DOHH2 (cell line): ENCODE measurements at regions not wholly inside any gene's neighbourhood (a gene's known extent, or its start where the extent isn't known, plus 50 kb on each side); places are given as distances from the start of the nearest gene placed in this dataset.

ENCODE experiments used
- H3F3A ChIP-seq: fragments of 200-600 bp; sonication (generic), shearing (Covaris generic); 2 replicates; pipeline ENCODE4 v1.6.0; 2016; ENCODE audit warnings: antibody characterized with exemption, mild to moderate bottlenecking; ENCODE audit not compliant: control insufficient read depth, insufficient read depth
- H3K27ac ChIP-seq: fragments of 200-600 bp; sonication (generic); 2 replicates; pipeline ENCODE4 v1.5.1; 2014; ENCODE audit warnings: low read depth, mild to moderate bottlenecking, low read length, moderate library complexity
- H3K27me3 ChIP-seq: fragments of 200-600 bp; sonication (generic); 2 replicates; pipeline ENCODE4 v1.6.1; 2014; ENCODE audit warnings: mild to moderate bottlenecking, low read length, mixed read lengths; ENCODE audit not compliant: control insufficient read depth
- H3K36me3 ChIP-seq: fragments of 200-600 bp; sonication (generic); 2 replicates; pipeline ENCODE4 v1.6.1; 2014; ENCODE audit warnings: mild to moderate bottlenecking, low read length, moderate library complexity, mixed read lengths; ENCODE audit not compliant: control insufficient read depth
- H3K4me1 ChIP-seq: fragments of 200-600 bp; sonication (generic); 2 replicates; pipeline ENCODE4 v1.6.1; 2014; ENCODE audit warnings: mild to moderate bottlenecking, low read length, mixed read lengths; ENCODE audit not compliant: control insufficient read depth
- H3K4me2 ChIP-seq: fragments of 200-600 bp; sonication (generic); 2 replicates; pipeline ENCODE4 v1.6.0; 2014; ENCODE audit warnings: mild to moderate bottlenecking, low read length, moderate library complexity
- H3K4me3 ChIP-seq: fragments of 200-600 bp; sonication (generic); 2 replicates; pipeline ENCODE4 v1.5.1; 2014; ENCODE audit warnings: mild to moderate bottlenecking, low read length, mixed read lengths
- H3K79me2 ChIP-seq: fragments of 200-600 bp; sonication (generic); 2 replicates; pipeline ENCODE4 v1.6.1; 2014; ENCODE audit warnings: mild to moderate bottlenecking, low read length, mixed read lengths; ENCODE audit not compliant: control insufficient read depth
- H3K9me2 ChIP-seq: fragments of 200-600 bp; sonication (generic); replicated peaks from 2 replicates; pipeline ENCODE4 v1.6.1; 2014; ENCODE audit warnings: mild to moderate bottlenecking, low read length, mixed read lengths; ENCODE audit not compliant: control insufficient read depth
- H3K9me3 ChIP-seq: fragments of 200-600 bp; sonication (generic); 2 replicates; pipeline ENCODE4 v1.6.1; 2014; ENCODE audit warnings: antibody characterized with exemption, low read length, mixed read lengths; ENCODE audit not compliant: control insufficient read depth, insufficient read depth
- H4K20me1 ChIP-seq: fragments of 200-600 bp; sonication (generic); 2 replicates; pipeline ENCODE4 v1.6.0; 2014; ENCODE audit warnings: low read depth, mild to moderate bottlenecking, antibody characterized with exemption, low read length, moderate library complexity; ENCODE audit not compliant: control insufficient read depth, insufficient read depth
- CTCF ChIP-seq: fragments of 200-600 bp; sonication (generic); IDR thresholded peaks from one replicate; pipeline ENCODE4 v1.5.1; 2014; ENCODE audit warnings: antibody characterized with exemption, mild to moderate bottlenecking, low read depth, low read length; ENCODE audit not compliant: poor library complexity, severe bottlenecking
- EZH2phosphoT487 ChIP-seq: fragments of 200-600 bp; sonication (generic); IDR thresholded peaks from 2 replicates; pipeline ENCODE4 v1.6.1; 2017; ENCODE audit warnings: borderline replicate concordance, mild to moderate bottlenecking, antibody characterized with exemption, low read length, moderate library complexity, mixed read lengths

GRCh38 chr1:58997637-58998036 is 213.8 kb upstream of the JUN start:
- H3K4me2 ChIP-seq: no peak overlapping the region
- no peaks in the 10 kb centered on the region for H3K4me1 ChIP-seq
- no peaks in the 10 kb centered on the region for H3F3A ChIP-seq
- H3K27ac ChIP-seq: no peak overlapping the region
- no peaks in the 10 kb centered on the region for H3K27me3 ChIP-seq
- no peak overlapping the region for H3K4me3 ChIP-seq
- no peaks in the 10 kb centered on the region for H3K36me3 ChIP-seq
- TF ChIP-seq CTCF: no peak
- TF ChIP-seq EZH2phosphoT487: no peak
- no peaks in the 10 kb centered on the region for H3K9me3 ChIP-seq
- no peaks in the 10 kb centered on the region for H4K20me1 ChIP-seq
- H3K79me2 ChIP-seq: no peaks in the 10 kb centered on the region
- H3K9me2 ChIP-seq: no peaks in the 10 kb centered on the region

- Histone ChIP-seq H3K9me2 (no peaks in the 10 kb centered on the region), H3K79me2 (no peaks in the 10 kb centered on the region), H3K9me3 (no peaks in the 10 kb centered on the region), H3F3A (no peaks in the 10 kb centered on the region), H3K27me3 (no peaks in the 10 kb centered on the region), H3K4me2 (no peak overlapping the region), H3K27ac (no peak overlapping the region), H4K20me1 (no peaks in the 10 kb centered on the region), H3K4me1 (no peaks in the 10 kb centered on the region), H3K36me3 (no peaks in the 10 kb centered on the region), H3K4me3 (no peak overlapping the region)
- TF ChIP-seq CTCF (no peak), EZH2phosphoT487 (no peak)
Measured at GRCh38 chr1:58999676-59000075, 215.8 kb upstream of the JUN start.

- H3K4me1 ChIP-seq: no peaks in the 10 kb centered on the region
- H3K4me3 ChIP-seq: no peak overlapping the region
- no peak overlapping the region for H3K27ac ChIP-seq
- H3F3A ChIP-seq: no peaks in the 10 kb centered on the region
- no peaks in the 10 kb centered on the region for H3K36me3 ChIP-seq
- H3K27me3 ChIP-seq: peaks cover 10% of the 10 kb centered on the region; the same call in 1 of the 2 replicates
- TF ChIP-seq EZH2phosphoT487: no peak
- no peak for TF ChIP-seq CTCF
- no peaks in the 10 kb centered on the region for H3K79me2 ChIP-seq
- no peaks in the 10 kb centered on the region for H4K20me1 ChIP-seq
- H3K9me3 ChIP-seq: no peaks in the 10 kb centered on the region
- no peak overlapping the region for H3K4me2 ChIP-seq
- no peaks in the 10 kb centered on the region for H3K9me2 ChIP-seq
Measured at GRCh38 chr1:59004755-59005154, 220.9 kb upstream of the JUN start.
